Stimulated activated naive CD4-positive, alpha-beta T cell treated with Interleukin-2 at 50 U/mL for 16 hours (primary cell): ENCODE measurements at regions not wholly inside any gene's neighbourhood (a gene's known extent, or its start where the extent isn't known, plus 50 kb on each side); places are given as distances from the start of the nearest gene placed in this dataset.
"Not testable (repeated sequence)": the region's sequence is repeated elsewhere in the genome, so short reads cannot be mapped to it uniquely, and the experiment has no call there.

Source experiments
- DNase-seq: peaks from one replicate; lab custom pipeline; 2025; lab: John Stamatoyannopoulos, UW

- no peak for DNase-seq
These were observed 161.5 kb upstream of the SLC28A3 start for GRCh38 chr9:84502066-84502465.

GRCh38 chr9:84504360-84504759, 163.8 kb upstream of the SLC28A3 start:
- DNase-seq = no peak

GRCh38 chr9:84511651-84512050, 157.9 kb upstream of the NTRK2 start:
- no peak for DNase-seq

- no peak for DNase-seq
These were observed 157.0 kb upstream of the NTRK2 start for GRCh38 chr9:84512493-84512892.

GRCh38 chr9:84513473-84513872, 156.1 kb upstream of the NTRK2 start:
- no peak for DNase-seq

GRCh38 chr9:84513979-84514378, 155.6 kb upstream of the NTRK2 start:
- DNase-seq = no peak

- no peak for DNase-seq
These were observed 155.1 kb upstream of the NTRK2 start for GRCh38 chr9:84514421-84514820.

- DNase-seq = no peak
These were observed 152.5 kb upstream of the NTRK2 start for GRCh38 chr9:84517026-84517425.

GRCh38 chr9:84519413-84519812, 150.1 kb upstream of the NTRK2 start:
- no peak for DNase-seq

GRCh38 chr9:84521208-84521607, 148.3 kb upstream of the NTRK2 start:
- no peak for DNase-seq

GRCh38 chr9:84526211-84526610, 143.3 kb upstream of the NTRK2 start:
- DNase-seq = not testable (repeated sequence)

GRCh38 chr9:84527060-84527720, 142.3 kb upstream of the NTRK2 start:
- DNase-seq = not testable (repeated sequence)

- DNase-seq = not testable (repeated sequence)
These were observed 133.6 kb upstream of the NTRK2 start for GRCh38 chr9:84535973-84536372.

GRCh38 chr9:84538879-84539278, 130.7 kb upstream of the NTRK2 start:
- no peak for DNase-seq

GRCh38 chr9:84542554-84542953, 127.0 kb upstream of the NTRK2 start:
- DNase-seq = no peak

- DNase-seq = no peak
These were observed 115.4 kb upstream of the NTRK2 start for GRCh38 chr9:84554069-84554664.

- DNase-seq = no peak
These were observed 113.0 kb upstream of the NTRK2 start for GRCh38 chr9:84556556-84556955.

- no peak for DNase-seq
These were observed 111.8 kb upstream of the NTRK2 start for GRCh38 chr9:84557751-84558150.

GRCh38 chr9:84563691-84564090, 105.8 kb upstream of the NTRK2 start:
- no peak for DNase-seq

GRCh38 chr9:84567805-84568204, 101.7 kb upstream of the NTRK2 start:
- no peak for DNase-seq

- DNase-seq = no peak
These were observed 98.9 kb upstream of the NTRK2 start for GRCh38 chr9:84570482-84571154.

- no peak for DNase-seq
These were observed 96.4 kb upstream of the NTRK2 start for GRCh38 chr9:84573083-84573482.

GRCh38 chr9:84575705-84576104, 93.8 kb upstream of the NTRK2 start:
- no peak for DNase-seq
